ENCODE measurements at regions not wholly inside any gene's neighbourhood (a gene's known extent, or its start where the extent isn't known, plus 50 kb on each side); places are given as distances from the start of the nearest gene placed in this dataset.

- Histone ChIP-seq H3K4me1 (no peaks in the 10 kb centered on the region), H3K36me3 (peaks cover 0 to 3% (median 0%) of the 10 kb centered on the region in 11 experiments; a peak in 2 of 22 replicates), H3K9me3 (replicated peaks in 1 of 11) (peaks cover 21 to 30% (median 27%) of the 10 kb centered on the region in 11 experiments), H4K20me1 (no peaks in the 10 kb centered on the region), H3K27me3 (no peaks in the 10 kb centered on the region), H3K27ac (no peak overlapping the region), H3K4me3 (no peak overlapping the region), H3K9ac (no peak overlapping the region), H3K4me2 (no peak overlapping the region)
- TF ChIP-seq Cebpa-rat (IDR thresholded peaks at IDR 0.05) = no peak
Measured at GRCh38 chr6:4466769-4467480, 309.3 kb upstream of the CDYL start.

GRCh38 chr6:4466261-4466660 is 309.9 kb upstream of the CDYL start:
- no peak overlapping the region for H3K4me2 ChIP-seq
- no peak overlapping the region for H3K4me3 ChIP-seq
- no peak for TF ChIP-seq Cebpa-rat (IDR thresholded peaks at IDR 0.05)
- H3K9me3 ChIP-seq (replicated peaks in 1 of 11) = peaks cover 14 to 23% (median 20%) of the 10 kb centered on the region in 11 experiments
- H3K27ac ChIP-seq = no peak overlapping the region
- H3K4me1 ChIP-seq = peaks cover 0 to under 1% (median 0%) of the 10 kb centered on the region in 10 experiments; a peak in 1 of 20 replicates
- no peaks in the 10 kb centered on the region for H4K20me1 ChIP-seq
- no peaks in the 10 kb centered on the region; a peak in 1 of 22 replicates for H3K36me3 ChIP-seq
- H3K27me3 ChIP-seq = no peaks in the 10 kb centered on the region
- H3K9ac ChIP-seq = no peak overlapping the region

- Histone ChIP-seq H4K20me1 (no peaks in the 10 kb centered on the region), H3K4me3 (no peak overlapping the region), H3K9ac (no peak overlapping the region), H3K9me3 (replicated peaks in 1 of 11) (peaks cover 0 to 8% (median 5%) of the 10 kb centered on the region in 11 experiments; a peak in 8 of 22 replicates), H3K27ac (no peak overlapping the region), H3K4me1 (peaks cover 6 to 17% (median 8%) of the 10 kb centered on the region in 10 experiments; a peak in 19 of 20 replicates), H3K4me2 (no peak overlapping the region), H3K27me3 (no peaks in the 10 kb centered on the region), H3K36me3 (no peaks in the 10 kb centered on the region)
- TF ChIP-seq Cebpa-rat (IDR thresholded peaks at IDR 0.05) = no peak
Measured at GRCh38 chr6:4464638-4465037, 311.6 kb upstream of the CDYL start.

DNA sequence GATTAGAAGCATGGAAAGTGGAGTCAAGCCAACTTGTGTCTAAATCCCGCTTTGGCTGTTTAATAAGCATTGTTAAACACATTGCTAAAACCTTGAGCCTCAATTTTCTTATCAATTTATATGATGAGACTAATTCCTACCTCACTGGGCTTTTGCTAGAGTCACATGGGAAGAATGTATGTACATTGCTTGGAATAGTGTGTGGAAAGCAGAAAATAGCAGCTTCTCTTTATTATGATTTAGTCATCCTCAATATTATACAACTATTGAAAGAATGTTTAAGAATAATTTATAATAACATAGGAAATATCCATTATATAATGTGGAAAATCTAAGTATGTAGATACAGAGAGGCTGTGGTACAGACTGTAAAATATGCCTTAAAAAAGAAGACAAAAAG is 313.0 kb upstream of the CDYL start:
- Histone ChIP-seq H3K9me3 (replicated peaks in 1 of 11) (no peaks in the 10 kb centered on the region), H3K36me3 (no peaks in the 10 kb centered on the region), H3K9ac (no peak overlapping the region), H3K4me3 (no peak overlapping the region), H3K4me2 (no peak overlapping the region), H4K20me1 (no peaks in the 10 kb centered on the region), H3K27me3 (no peaks in the 10 kb centered on the region), H3K27ac (no peak overlapping the region), H3K4me1 (peaks cover 6 to 28% (median 19%) of the 10 kb centered on the region in 10 experiments; a peak in 19 of 20 replicates)
- TF ChIP-seq Cebpa-rat (IDR thresholded peaks at IDR 0.05) = no peak

- Histone ChIP-seq H3K4me2 (peak overlapping the region in 2 of 11 experiments; percentile 10 to 13; a peak in 5 of 22 replicates), H3K27me3 (no peaks in the 10 kb centered on the region), H3K4me3 (no peak overlapping the region), H3K9me3 (replicated peaks in 1 of 11) (peaks cover 0 to 14% (median 7%) of the 10 kb centered on the region in 11 experiments; a peak in 8 of 22 replicates), H3K9ac (no peak overlapping the region), H3K36me3 (no peaks in the 10 kb centered on the region), H3K27ac (no peak overlapping the region), H3K4me1 (peaks cover 6 to 28% (median 19%) of the 10 kb centered on the region in 10 experiments; a peak in 19 of 20 replicates), H4K20me1 (no peaks in the 10 kb centered on the region)
- no peak for TF ChIP-seq Cebpa-rat (IDR thresholded peaks at IDR 0.05)
Measured at GRCh38 chr6:4460586-4461475, 315.4 kb upstream of the CDYL start.

DNA sequence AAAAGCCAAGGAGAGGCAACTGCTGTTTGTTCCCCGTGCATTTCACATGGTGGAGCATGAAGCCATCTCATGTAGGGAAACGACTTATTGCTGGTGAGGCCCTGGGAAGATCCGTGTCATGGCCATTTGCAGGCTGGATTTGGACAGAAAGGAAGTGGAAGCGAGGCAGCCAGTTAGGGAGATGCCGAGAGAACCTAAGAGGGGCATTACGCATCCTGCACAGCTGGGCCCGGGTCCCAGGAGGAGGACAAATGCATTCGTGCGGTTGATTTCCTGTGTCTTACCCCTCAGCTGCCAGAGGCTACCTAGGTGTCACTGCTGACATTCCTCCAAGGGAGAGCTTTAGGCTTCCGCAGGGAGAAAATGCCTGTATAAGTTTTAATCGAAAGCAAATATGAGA is 316.2 kb upstream of the CDYL start:
- TF ChIP-seq Cebpa-rat (IDR thresholded peaks at IDR 0.05) = no peak
- H3K4me2 ChIP-seq = peak overlapping the region; percentile 30 to 66 (median 49); a peak in 20 of 22 replicates
- H3K27ac ChIP-seq = peak overlapping the region in 3 of 11 experiments; percentile 6 to 48 (median 37); a peak in 7 of 22 replicates
- no peak overlapping the region for H3K9ac ChIP-seq
- H3K27me3 ChIP-seq = no peaks in the 10 kb centered on the region
- H3K4me3 ChIP-seq = no peak overlapping the region
- no peaks in the 10 kb centered on the region for H4K20me1 ChIP-seq
- peaks cover 6 to 28% (median 19%) of the 10 kb centered on the region in 10 experiments; a peak in 19 of 20 replicates for H3K4me1 ChIP-seq
- peaks cover 0 to 18% (median 8%) of the 10 kb centered on the region in 11 experiments; a peak in 8 of 22 replicates for H3K9me3 ChIP-seq (replicated peaks in 1 of 11)
- H3K36me3 ChIP-seq = no peaks in the 10 kb centered on the region

DNA sequence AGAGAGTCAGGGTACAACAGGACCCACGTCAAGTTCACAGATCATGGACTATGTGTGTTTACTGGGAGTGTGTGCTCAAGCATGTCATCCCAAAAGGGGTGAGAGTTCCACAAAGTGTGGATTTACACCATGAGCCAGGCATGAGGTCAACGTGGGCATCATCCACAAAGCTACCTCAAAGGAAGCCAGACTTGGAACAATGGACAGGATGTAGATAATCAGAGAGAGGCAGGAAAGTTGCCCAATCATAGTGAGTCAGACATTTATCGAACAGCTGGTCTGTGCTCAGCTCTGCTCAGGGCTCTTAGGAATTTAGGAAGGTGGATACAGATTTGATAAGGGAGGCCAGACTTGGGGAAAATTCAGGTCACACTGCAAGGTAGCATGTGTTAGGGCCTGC is 317.2 kb upstream of the CDYL start:
- Histone ChIP-seq H3K36me3 (no peaks in the 10 kb centered on the region), H3K4me2 (peak overlapping the region in 9 of 11 experiments; percentile 46 to 66 (median 49); a peak in 17 of 22 replicates), H3K9me3 (replicated peaks in 1 of 11) (peaks cover 0 to 18% (median 8%) of the 10 kb centered on the region in 11 experiments; a peak in 8 of 22 replicates), H4K20me1 (no peaks in the 10 kb centered on the region), H3K4me3 (no peak overlapping the region), H3K27me3 (no peaks in the 10 kb centered on the region), H3K9ac (no peak overlapping the region), H3K4me1 (peaks cover 6 to 28% (median 19%) of the 10 kb centered on the region in 10 experiments; a peak in 19 of 20 replicates), H3K27ac (peak overlapping the region in 6 of 11 experiments; percentile 27 to 48 (median 36); a peak in 8 of 22 replicates)
- peak in 5 of 11 experiments; percentile 19 to 82 (median 47); a peak in 5 of 22 replicates for TF ChIP-seq Cebpa-rat (IDR thresholded peaks at IDR 0.05)

GRCh38 chr6:4451718-4452117 is 316.3 kb upstream of the ECI2 start:
- Histone ChIP-seq H3K9ac (no peak overlapping the region), H3K4me3 (no peak overlapping the region), H4K20me1 (no peaks in the 10 kb centered on the region), H3K9me3 (replicated peaks in 1 of 11) (peaks cover 10 to 30% (median 17%) of the 10 kb centered on the region in 11 experiments; a peak in 20 of 22 replicates), H3K4me1 (peaks cover 8 to 16% (median 12%) of the 10 kb centered on the region in 10 experiments), H3K36me3 (no peaks in the 10 kb centered on the region), H3K27ac (no peak overlapping the region), H3K27me3 (no peaks in the 10 kb centered on the region), H3K4me2 (no peak overlapping the region)
- no peak for TF ChIP-seq Cebpa-rat (IDR thresholded peaks at IDR 0.05)

GRCh38 chr6:4451081-4451480 is 315.7 kb upstream of the ECI2 start:
- peaks cover 9 to 23% (median 15%) of the 10 kb centered on the region in 11 experiments; a peak in 20 of 22 replicates for H3K9me3 ChIP-seq (replicated peaks in 1 of 11)
- no peak overlapping the region for H3K9ac ChIP-seq
- peaks cover 9 to 23% (median 17%) of the 10 kb centered on the region in 10 experiments for H3K4me1 ChIP-seq
- no peaks in the 10 kb centered on the region for H4K20me1 ChIP-seq
- TF ChIP-seq Cebpa-rat (IDR thresholded peaks at IDR 0.05) = no peak
- H3K4me2 ChIP-seq = no peak overlapping the region
- no peaks in the 10 kb centered on the region for H3K36me3 ChIP-seq
- no peak overlapping the region for H3K27ac ChIP-seq
- H3K27me3 ChIP-seq = no peaks in the 10 kb centered on the region
- H3K4me3 ChIP-seq = no peak overlapping the region

Data from BLaER1 treated with 17β-estradiol and CSF1 and Interleukin-3, amounts not matched to agents 10 nM and 100 nM (cell line).